Neural crest cell (in vitro differentiated cells): ENCODE measurements at regions not wholly inside any gene's neighbourhood (a gene's known extent, or its start where the extent isn't known, plus 50 kb on each side); places are given as distances from the start of the nearest gene placed in this dataset.

Experiments
- DNase-seq: peaks from one replicate; pipeline ENCODE4 v3.0.0; 2021; ENCODE audit warnings: low read depth, mixed read lengths, low spot score
- H3K27ac Mint-ChIP-seq: one replicate; pipeline ENCODE4 v1.8.0; 2021; ENCODE audit warnings: mild to moderate bottlenecking, mixed read lengths; ENCODE audit not compliant: unreplicated experiment
- H3K27me3 Mint-ChIP-seq: 2 replicates; pipeline ENCODE4 v1.8.0; 2021; ENCODE audit warnings: low read depth, mild to moderate bottlenecking, mixed read lengths
- H3K36me3 Mint-ChIP-seq: 2 replicates; pipeline ENCODE4 v1.8.0; 2021; ENCODE audit warnings: low read depth, mild to moderate bottlenecking, mixed read lengths
- H3K4me1 Mint-ChIP-seq: 2 replicates; pipeline ENCODE4 v1.8.0; 2021; ENCODE audit warnings: mixed read lengths
- H3K4me3 Mint-ChIP-seq: one replicate; pipeline ENCODE4 v1.8.0; 2021; ENCODE audit warnings: mild to moderate bottlenecking, mixed read lengths
- H3K9me3 Mint-ChIP-seq: 2 replicates; pipeline ENCODE4 v1.8.0; 2021; ENCODE audit warnings: mixed read lengths
- TF ChIP-seq, protein P1 (sequence below): fragments of 200-600 bp; sonication (generic); conservative IDR thresholded peaks from 2 replicates; pipeline ENCODE4 v1.5.0; 2021; ENCODE audit warnings: antibody characterized with exemption, mild to moderate bottlenecking

DNA sequence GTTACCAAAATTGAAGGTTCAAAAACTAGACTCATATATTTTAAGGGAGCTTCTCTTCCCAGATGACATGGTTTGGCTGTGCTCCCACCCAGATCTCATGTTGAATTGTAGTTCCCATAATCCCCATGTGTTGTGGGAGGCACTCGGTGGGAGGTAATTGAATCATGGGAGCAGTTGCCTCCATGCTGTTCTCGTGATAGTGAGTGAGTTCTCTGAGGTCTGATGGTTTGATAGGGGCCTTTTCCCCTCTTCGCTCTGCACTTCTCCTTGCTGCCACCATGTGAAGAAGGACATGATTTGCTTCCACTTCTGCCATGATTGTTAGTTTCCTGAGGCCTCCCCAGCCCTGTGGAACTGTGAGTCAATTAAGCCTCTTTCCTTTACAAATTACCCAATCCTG, 140.1 kb downstream of the MAIP1 start:
- no peaks in the 10 kb centered on the region for H3K36me3 Mint-ChIP-seq
- no peaks in the 10 kb centered on the region for H3K27me3 Mint-ChIP-seq
- TF ChIP-seq, protein P1, sequence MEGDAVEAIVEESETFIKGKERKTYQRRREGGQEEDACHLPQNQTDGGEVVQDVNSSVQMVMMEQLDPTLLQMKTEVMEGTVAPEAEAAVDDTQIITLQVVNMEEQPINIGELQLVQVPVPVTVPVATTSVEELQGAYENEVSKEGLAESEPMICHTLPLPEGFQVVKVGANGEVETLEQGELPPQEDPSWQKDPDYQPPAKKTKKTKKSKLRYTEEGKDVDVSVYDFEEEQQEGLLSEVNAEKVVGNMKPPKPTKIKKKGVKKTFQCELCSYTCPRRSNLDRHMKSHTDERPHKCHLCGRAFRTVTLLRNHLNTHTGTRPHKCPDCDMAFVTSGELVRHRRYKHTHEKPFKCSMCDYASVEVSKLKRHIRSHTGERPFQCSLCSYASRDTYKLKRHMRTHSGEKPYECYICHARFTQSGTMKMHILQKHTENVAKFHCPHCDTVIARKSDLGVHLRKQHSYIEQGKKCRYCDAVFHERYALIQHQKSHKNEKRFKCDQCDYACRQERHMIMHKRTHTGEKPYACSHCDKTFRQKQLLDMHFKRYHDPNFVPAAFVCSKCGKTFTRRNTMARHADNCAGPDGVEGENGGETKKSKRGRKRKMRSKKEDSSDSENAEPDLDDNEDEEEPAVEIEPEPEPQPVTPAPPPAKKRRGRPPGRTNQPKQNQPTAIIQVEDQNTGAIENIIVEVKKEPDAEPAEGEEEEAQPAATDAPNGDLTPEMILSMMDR: no peak
- H3K9me3 Mint-ChIP-seq: no peaks in the 10 kb centered on the region
- no peak overlapping the region for H3K27ac Mint-ChIP-seq
- no peak for DNase-seq
- peaks cover 7% of the 10 kb centered on the region for H3K4me1 Mint-ChIP-seq
- no peak overlapping the region for H3K4me3 Mint-ChIP-seq

DNA sequence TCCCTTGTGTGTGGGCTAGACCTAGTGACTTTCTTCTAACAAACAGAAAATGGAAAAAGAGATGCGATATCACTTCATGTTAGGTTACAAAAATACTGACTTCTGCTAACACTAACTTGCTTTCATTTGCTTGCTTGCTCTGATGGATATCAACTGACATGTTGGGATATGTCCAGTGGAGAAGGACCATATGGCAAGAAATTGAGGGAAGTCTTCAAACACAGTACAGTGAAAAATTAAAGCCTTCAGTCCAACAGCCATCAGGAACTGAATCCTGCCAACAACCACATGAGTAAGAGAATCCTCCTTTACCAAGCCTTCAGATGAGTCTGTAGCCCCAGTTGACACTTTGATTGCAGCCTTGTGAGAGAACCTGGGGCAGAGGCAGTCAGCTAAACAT, 143.9 kb downstream of the MAIP1 start:
- no peak overlapping the region for H3K27ac Mint-ChIP-seq
- H3K27me3 Mint-ChIP-seq: no peaks in the 10 kb centered on the region
- TF ChIP-seq, protein P1: no peak
- no peak overlapping the region for H3K4me3 Mint-ChIP-seq
- no peaks in the 10 kb centered on the region for H3K4me1 Mint-ChIP-seq
- H3K9me3 Mint-ChIP-seq: no peaks in the 10 kb centered on the region
- DNase-seq: no peak
- no peaks in the 10 kb centered on the region for H3K36me3 Mint-ChIP-seq

DNA sequence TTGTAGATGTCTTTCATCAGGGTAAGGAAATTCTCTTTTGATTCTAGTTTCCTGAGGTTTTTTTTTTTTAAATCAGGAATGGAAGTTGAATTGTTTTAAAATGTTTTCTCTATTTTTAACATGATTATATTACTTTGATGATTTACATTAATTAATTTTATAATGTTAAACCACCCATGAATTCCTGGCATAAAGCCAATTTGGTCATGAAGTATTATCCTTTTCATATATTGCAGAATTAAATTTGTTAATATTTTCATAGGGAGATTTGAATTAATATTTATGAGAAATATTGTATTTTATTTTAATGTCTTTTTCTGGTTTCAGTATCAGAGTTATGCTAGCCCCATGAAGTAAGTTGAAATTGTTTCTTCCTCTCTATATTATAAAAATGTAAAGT, 144.6 kb downstream of the MAIP1 start:
- no peak for DNase-seq
- H3K9me3 Mint-ChIP-seq: no peaks in the 10 kb centered on the region
- no peak overlapping the region for H3K27ac Mint-ChIP-seq
- no peaks in the 10 kb centered on the region for H3K27me3 Mint-ChIP-seq
- TF ChIP-seq, protein P1: no peak
- no peaks in the 10 kb centered on the region for H3K4me1 Mint-ChIP-seq
- no peaks in the 10 kb centered on the region for H3K36me3 Mint-ChIP-seq
- H3K4me3 Mint-ChIP-seq: no peak overlapping the region

DNA sequence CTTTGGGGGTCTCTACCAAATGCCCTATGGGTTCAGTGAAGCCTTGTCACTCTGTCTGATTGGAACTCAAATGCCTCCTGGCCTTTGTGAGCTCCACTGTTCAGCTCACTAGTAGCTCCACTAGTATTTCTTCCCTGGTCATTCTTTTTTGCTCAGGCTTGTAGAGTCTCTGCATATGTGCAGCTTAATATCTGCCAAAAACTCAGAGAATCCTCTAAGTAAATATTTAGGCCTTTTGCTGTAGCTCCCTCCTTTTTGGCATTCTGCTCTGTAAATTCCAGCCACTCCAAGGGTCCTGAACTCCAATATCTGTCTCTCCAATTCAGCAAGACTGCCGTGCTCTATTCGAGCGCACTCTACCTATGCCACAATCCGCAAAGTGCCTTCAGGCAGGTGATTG, 146.5 kb downstream of the MAIP1 start:
- TF ChIP-seq, protein P1: no peak
- no peak overlapping the region for H3K4me3 Mint-ChIP-seq
- no peak overlapping the region for H3K27ac Mint-ChIP-seq
- no peaks in the 10 kb centered on the region for H3K4me1 Mint-ChIP-seq
- H3K27me3 Mint-ChIP-seq: no peaks in the 10 kb centered on the region
- DNase-seq: no peak
- no peaks in the 10 kb centered on the region for H3K36me3 Mint-ChIP-seq
- no peaks in the 10 kb centered on the region for H3K9me3 Mint-ChIP-seq

DNA sequence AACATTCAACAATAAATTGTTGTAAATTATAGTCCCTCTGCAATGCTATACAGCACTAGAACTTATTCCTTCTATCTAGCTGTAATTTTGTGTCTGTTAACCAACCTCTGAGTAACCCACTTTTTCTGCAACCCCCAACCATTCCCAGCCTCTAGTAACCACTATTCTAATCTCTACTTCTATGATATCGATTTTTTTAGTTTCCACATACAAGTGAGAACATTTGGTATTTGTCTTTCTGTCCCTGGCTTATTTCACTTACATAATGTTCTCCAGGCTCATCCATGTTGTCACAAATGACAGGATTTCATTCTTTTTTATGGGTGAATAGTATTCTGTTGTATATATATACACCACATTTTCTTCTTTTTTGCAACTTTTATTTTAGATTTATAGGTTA, 147.6 kb downstream of the MAIP1 start:
- no peak overlapping the region for H3K4me3 Mint-ChIP-seq
- H3K36me3 Mint-ChIP-seq: no peaks in the 10 kb centered on the region
- H3K27me3 Mint-ChIP-seq: no peaks in the 10 kb centered on the region
- DNase-seq: no peak
- TF ChIP-seq, protein P1: no peak
- no peaks in the 10 kb centered on the region for H3K9me3 Mint-ChIP-seq
- no peak overlapping the region for H3K27ac Mint-ChIP-seq
- H3K4me1 Mint-ChIP-seq: no peaks in the 10 kb centered on the region

DNA sequence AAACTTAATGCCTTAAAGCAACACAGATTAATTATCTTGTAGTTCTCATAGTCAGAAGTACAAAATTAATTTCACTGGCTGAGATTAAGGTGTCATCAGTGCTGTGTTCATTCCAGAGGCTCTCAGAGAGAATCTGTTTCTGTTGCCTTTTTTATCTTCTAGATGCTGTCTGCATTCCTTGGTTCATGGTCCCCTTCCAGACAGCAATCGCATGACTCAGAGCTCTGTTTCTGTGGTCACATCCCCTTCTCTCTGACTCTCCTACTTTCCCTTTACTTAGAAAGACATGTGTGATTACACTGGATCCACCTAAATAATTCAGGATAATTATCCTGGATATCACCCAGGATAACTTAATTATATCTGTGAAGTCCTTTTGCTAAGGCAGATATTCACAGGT, 148.6 kb downstream of the MAIP1 start:
- Mint-ChIP-seq H3K4me3 (no peak overlapping the region), H3K27ac (no peak overlapping the region), H3K36me3 (no peaks in the 10 kb centered on the region), H3K27me3 (no peaks in the 10 kb centered on the region), H3K9me3 (no peaks in the 10 kb centered on the region), H3K4me1 (no peaks in the 10 kb centered on the region)
- no peak for DNase-seq
- TF ChIP-seq, protein P1: no peak
